PFSK-1 (cell line): ENCODE measurements at regions not wholly inside any gene's neighbourhood (a gene's known extent, or its start where the extent isn't known, plus 50 kb on each side); places are given as distances from the start of the nearest gene placed in this dataset.

Experiments
- FOXP2 ChIP-seq: optimal IDR thresholded peaks from 2 replicates; pipeline ENCODE3; 2011; ENCODE audit warnings: borderline replicate concordance, control low read depth, inconsistent platforms; ENCODE audit not compliant: insufficient read depth; ENCODE audit errors: extremely low read length, extremely low read depth
- POLR2AphosphoS5 ChIP-seq: IDR thresholded peaks from 2 replicates; pipeline ENCODE4 v1.6.1; 2012; ENCODE audit warnings: low read depth, mild to moderate bottlenecking, control low read depth, low read length, moderate library complexity
- SIN3A ChIP-seq: IDR thresholded peaks from 2 replicates; pipeline ENCODE4 v1.6.1; 2012; ENCODE audit warnings: mild to moderate bottlenecking, low read length, moderate library complexity, borderline replicate concordance; ENCODE audit not compliant: insufficient read depth
- TAF1 ChIP-seq: IDR thresholded peaks from 2 replicates; pipeline ENCODE4 v1.6.1; 2012; ENCODE audit warnings: low read length, control low read depth, borderline replicate concordance; ENCODE audit not compliant: insufficient read depth
- TF ChIP-seq, protein P1 (sequence below), 2 experiments: IDR thresholded peaks; 2 replicates each; pipeline versions ENCODE4 v1.6.1 to v1.8.0; 2011 to 2012; ENCODE audit warnings: low read depth in 2 of 2, low read length in 2 of 2, control low read depth in 1 of 2, inconsistent platforms in 1 of 2, mild to moderate bottlenecking in 1 of 2, moderate library complexity in 1 of 2; ENCODE audit not compliant: insufficient read depth in 1 of 2

DNA sequence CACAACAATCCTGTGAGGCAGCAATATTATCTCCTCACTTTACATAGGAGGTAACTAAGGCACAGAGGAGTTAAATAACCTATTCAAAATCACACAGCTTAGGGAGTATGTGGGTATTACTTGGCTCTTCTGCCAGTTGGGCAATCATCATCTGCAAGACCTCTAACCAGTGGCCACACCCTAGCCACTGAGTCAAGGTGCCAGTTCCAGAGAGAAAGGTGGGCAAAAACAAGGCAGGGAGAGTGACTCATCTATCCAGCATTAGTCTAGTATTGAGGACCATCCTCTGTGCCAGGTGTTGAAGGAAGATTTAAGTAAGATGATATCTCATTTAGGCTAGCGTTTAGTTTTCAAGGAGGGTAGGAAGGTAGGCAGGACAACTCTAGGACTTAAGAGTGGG, 113.9 kb upstream of the EOLA2 start:
- TF ChIP-seq FOXP2 (no peak), SIN3A (no peak), POLR2AphosphoS5 (no peak), TAF1 (no peak)
- TF ChIP-seq, protein P1, sequence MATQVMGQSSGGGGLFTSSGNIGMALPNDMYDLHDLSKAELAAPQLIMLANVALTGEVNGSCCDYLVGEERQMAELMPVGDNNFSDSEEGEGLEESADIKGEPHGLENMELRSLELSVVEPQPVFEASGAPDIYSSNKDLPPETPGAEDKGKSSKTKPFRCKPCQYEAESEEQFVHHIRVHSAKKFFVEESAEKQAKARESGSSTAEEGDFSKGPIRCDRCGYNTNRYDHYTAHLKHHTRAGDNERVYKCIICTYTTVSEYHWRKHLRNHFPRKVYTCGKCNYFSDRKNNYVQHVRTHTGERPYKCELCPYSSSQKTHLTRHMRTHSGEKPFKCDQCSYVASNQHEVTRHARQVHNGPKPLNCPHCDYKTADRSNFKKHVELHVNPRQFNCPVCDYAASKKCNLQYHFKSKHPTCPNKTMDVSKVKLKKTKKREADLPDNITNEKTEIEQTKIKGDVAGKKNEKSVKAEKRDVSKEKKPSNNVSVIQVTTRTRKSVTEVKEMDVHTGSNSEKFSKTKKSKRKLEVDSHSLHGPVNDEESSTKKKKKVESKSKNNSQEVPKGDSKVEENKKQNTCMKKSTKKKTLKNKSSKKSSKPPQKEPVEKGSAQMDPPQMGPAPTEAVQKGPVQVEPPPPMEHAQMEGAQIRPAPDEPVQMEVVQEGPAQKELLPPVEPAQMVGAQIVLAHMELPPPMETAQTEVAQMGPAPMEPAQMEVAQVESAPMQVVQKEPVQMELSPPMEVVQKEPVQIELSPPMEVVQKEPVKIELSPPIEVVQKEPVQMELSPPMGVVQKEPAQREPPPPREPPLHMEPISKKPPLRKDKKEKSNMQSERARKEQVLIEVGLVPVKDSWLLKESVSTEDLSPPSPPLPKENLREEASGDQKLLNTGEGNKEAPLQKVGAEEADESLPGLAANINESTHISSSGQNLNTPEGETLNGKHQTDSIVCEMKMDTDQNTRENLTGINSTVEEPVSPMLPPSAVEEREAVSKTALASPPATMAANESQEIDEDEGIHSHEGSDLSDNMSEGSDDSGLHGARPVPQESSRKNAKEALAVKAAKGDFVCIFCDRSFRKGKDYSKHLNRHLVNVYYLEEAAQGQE (IDR thresholded peaks at IDR 0.05; ENCODE audit: insufficient read depth in 1 of 2, low read depth in 2 of 2, low read length in 2 of 2) = no peak

- TF ChIP-seq, protein P1 (IDR thresholded peaks at IDR 0.05; ENCODE audit: insufficient read depth in 1 of 2, low read depth in 2 of 2, low read length in 2 of 2) = no peak
- TF ChIP-seq SIN3A (no peak), TAF1 (no peak), POLR2AphosphoS5 (no peak), FOXP2 (no peak)
Observed at GRCh38 chrX:150058728-150059127, 120.4 kb upstream of the EOLA2 start.

DNA sequence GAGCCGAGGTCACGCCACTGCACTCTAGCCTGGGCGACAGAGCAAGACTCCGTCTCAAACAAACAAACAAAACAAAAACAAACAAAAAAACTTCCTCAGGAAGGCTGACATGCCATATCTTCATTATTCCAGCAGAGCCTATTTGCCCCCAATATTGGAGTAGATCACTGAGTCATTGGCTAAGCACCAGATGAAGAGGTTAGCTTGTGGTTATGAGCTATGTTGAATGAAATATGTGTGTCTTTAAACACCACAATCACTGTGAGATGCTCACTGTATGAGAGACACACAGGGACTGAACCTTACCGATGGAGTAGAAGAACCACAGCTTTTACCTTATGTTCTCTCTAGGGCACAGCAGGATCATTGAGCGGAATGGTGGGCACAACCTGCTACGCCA, 122.1 kb upstream of the EOLA2 start:
- TF ChIP-seq, protein P1 (IDR thresholded peaks at IDR 0.05; ENCODE audit: insufficient read depth in 1 of 2, low read depth in 2 of 2, low read length in 2 of 2) = no peak
- no peak for TF ChIP-seq FOXP2
- no peak for TF ChIP-seq TAF1
- no peak for TF ChIP-seq SIN3A
- no peak for TF ChIP-seq POLR2AphosphoS5

GRCh38 chrX:150062292-150063137, 124.2 kb upstream of the EOLA2 start:
- TF ChIP-seq FOXP2 = peak; percentile 11
- no peak for TF ChIP-seq SIN3A

DNA sequence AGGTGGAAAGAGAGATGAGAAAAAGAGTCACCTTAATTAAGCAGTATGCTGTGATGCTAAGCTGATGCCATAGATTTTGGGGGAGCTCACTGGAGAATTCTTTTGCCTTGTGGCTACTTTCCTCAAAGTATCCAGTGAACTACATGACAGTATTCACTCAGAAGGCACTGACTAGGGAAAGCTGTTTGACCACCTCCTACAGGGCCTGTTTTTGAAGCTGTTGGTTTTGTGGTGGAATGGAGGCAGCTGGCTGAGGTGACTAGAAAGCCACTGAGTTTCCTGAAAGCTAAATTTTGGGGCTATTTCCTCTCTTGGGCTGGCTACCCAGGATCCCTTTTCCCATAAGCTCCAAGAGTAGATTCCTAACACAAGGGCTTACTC, 124.8 kb upstream of the EOLA2 start:
- TF ChIP-seq SIN3A (no peak), FOXP2 (no peak), POLR2AphosphoS5 (no peak), TAF1 (no peak)
- TF ChIP-seq, protein P1 (IDR thresholded peaks at IDR 0.05; ENCODE audit: insufficient read depth in 1 of 2, low read depth in 2 of 2, low read length in 2 of 2) = no peak
